ENCODE measurements at regions not wholly inside any gene's neighbourhood (a gene's known extent, or its start where the extent isn't known, plus 50 kb on each side); places are given as distances from the start of the nearest gene placed in this dataset.

DNA sequence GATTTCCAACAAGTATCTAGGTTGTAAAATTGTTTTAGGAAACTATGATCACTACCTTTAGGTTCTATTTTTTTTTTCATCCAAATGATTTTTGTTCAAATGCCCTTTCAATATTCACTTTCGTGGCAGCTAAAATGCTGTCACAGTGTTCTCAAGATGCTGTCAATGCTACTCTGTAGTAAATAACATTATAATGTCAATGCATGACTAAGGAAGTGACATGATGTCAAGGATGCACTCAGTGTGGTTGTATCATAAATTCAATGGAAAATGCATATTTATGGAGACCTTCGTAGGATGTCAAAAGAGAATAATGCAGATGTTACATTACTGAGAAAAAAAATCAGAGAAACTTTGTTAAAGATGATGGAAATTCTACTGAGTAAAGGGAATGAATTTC is 673.8 kb downstream of the ANKRD7 start:
- Mint-ChIP-seq H3K9me3 (ENCODE audit: insufficient read depth) (no peaks in the 10 kb centered on the region), H3K4me3 (no peak overlapping the region), H3K27ac (no peak overlapping the region), H3K4me1 (no peaks in the 10 kb centered on the region), H3K27me3 (no peaks in the 10 kb centered on the region)
- DNase-seq: no peak
- H3K36me3 ChIP-seq (replicated peaks in 1 of 2; ENCODE audit: control extremely low read depth in 1 of 2, control insufficient read depth in 1 of 2, extremely low read depth in 1 of 2, insufficient read depth in 2 of 2, low read length in 1 of 2): no peaks in the 10 kb centered on the region
- TF ChIP-seq, protein P1, sequence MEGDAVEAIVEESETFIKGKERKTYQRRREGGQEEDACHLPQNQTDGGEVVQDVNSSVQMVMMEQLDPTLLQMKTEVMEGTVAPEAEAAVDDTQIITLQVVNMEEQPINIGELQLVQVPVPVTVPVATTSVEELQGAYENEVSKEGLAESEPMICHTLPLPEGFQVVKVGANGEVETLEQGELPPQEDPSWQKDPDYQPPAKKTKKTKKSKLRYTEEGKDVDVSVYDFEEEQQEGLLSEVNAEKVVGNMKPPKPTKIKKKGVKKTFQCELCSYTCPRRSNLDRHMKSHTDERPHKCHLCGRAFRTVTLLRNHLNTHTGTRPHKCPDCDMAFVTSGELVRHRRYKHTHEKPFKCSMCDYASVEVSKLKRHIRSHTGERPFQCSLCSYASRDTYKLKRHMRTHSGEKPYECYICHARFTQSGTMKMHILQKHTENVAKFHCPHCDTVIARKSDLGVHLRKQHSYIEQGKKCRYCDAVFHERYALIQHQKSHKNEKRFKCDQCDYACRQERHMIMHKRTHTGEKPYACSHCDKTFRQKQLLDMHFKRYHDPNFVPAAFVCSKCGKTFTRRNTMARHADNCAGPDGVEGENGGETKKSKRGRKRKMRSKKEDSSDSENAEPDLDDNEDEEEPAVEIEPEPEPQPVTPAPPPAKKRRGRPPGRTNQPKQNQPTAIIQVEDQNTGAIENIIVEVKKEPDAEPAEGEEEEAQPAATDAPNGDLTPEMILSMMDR (IDR thresholded peaks at IDR 0.05): no peak
- TF ChIP-seq EZH2 (IDR thresholded peaks at IDR 0.05; ENCODE audit: borderline replicate concordance, insufficient read depth, low read depth, low read length, poor library complexity, severe bottlenecking): no peak
- POLR2A ChIA-PET: no interaction called here
- no peaks in the 10 kb centered on the region for H4K20me1 ChIP-seq (ENCODE audit: control insufficient read depth, insufficient read depth, low read length, poor library complexity, severe bottlenecking)
- no peaks in the 10 kb centered on the region for H3K27me3 ChIP-seq (replicated peaks in 1 of 4; ENCODE audit: control extremely low read depth in 1 of 4, control insufficient read depth in 3 of 4, insufficient read depth in 4 of 4, low read length in 3 of 4)
- H3K27ac ChIP-seq (ENCODE audit: low read length in 2 of 2): no peak overlapping the region
- intact Hi-C loops (cut with micrococcal nuclease): no loop called here
- CTCF ChIA-PET: no interaction called here
- H3K9ac ChIP-seq (ENCODE audit: low read length): no peak overlapping the region
- no peak for ATAC-seq (ENCODE audit: low read depth)
- no CpG with 5 or more reads among the region's 2 CpGs for WGBS (ENCODE audit: insufficient coverage)
- no peaks in the 10 kb centered on the region for H3K79me2 ChIP-seq (ENCODE audit: control insufficient read depth, insufficient read depth, low read length)
- H3K4me1 ChIP-seq (ENCODE audit: control insufficient read depth in 2 of 2, insufficient read depth in 2 of 2, low read length in 2 of 2): no peaks in the 10 kb centered on the region
- no peak overlapping the region for H3K4me3 ChIP-seq (ENCODE audit: control extremely low read depth in 1 of 5, extremely low read depth in 1 of 5, insufficient read depth in 1 of 5, low read depth in 2 of 5, low read length in 4 of 5)
- H2AFZ ChIP-seq (ENCODE audit: insufficient read depth, low read depth, low read length, poor library complexity, severe bottlenecking): no peak overlapping the region
- no peak overlapping the region for H3K4me2 ChIP-seq (replicated peaks; ENCODE audit: low read depth, low read length, poor library complexity, severe bottlenecking)
- H3K9me3 ChIP-seq (ENCODE audit: control extremely low read depth in 1 of 3, control insufficient read depth in 2 of 3, insufficient read depth in 1 of 3, low read length in 2 of 3): no peaks in the 10 kb centered on the region

DNA sequence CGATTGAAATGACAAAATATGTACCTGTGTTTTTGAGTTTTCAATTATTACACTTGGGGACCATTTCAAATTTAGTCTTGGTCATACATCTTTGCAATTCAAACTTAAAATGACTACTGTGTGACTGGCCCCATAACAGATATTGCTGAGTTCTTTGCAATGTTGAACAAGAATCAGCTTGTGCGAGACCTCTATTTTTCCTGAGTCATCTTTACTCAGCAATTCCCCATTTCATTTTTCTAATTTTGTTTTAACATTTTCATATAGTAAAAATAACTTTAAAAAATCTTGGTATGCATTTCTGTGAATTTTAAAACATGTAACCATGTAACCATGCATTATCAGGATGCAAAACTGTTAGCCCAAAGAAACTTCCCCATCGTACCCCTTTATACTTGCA is 678.1 kb downstream of the ANKRD7 start:
- Histone ChIP-seq H4K20me1 (ENCODE audit: control insufficient read depth, insufficient read depth, low read length, poor library complexity, severe bottlenecking) (no peaks in the 10 kb centered on the region), H3K27ac (ENCODE audit: low read length in 2 of 2) (no peak overlapping the region), H2AFZ (ENCODE audit: insufficient read depth, low read depth, low read length, poor library complexity, severe bottlenecking) (no peak overlapping the region), H3K27me3 (replicated peaks in 1 of 4; ENCODE audit: control extremely low read depth in 1 of 4, control insufficient read depth in 3 of 4, insufficient read depth in 4 of 4, low read length in 3 of 4) (no peaks in the 10 kb centered on the region), H3K36me3 (replicated peaks in 1 of 2; ENCODE audit: control extremely low read depth in 1 of 2, control insufficient read depth in 1 of 2, extremely low read depth in 1 of 2, insufficient read depth in 2 of 2, low read length in 1 of 2) (no peaks in the 10 kb centered on the region), H3K79me2 (ENCODE audit: control insufficient read depth, insufficient read depth, low read length) (no peaks in the 10 kb centered on the region), H3K4me2 (replicated peaks; ENCODE audit: low read depth, low read length, poor library complexity, severe bottlenecking) (no peak overlapping the region), H3K4me3 (ENCODE audit: control extremely low read depth in 1 of 5, extremely low read depth in 1 of 5, insufficient read depth in 1 of 5, low read depth in 2 of 5, low read length in 4 of 5) (no peak overlapping the region), H3K4me1 (ENCODE audit: control insufficient read depth in 2 of 2, insufficient read depth in 2 of 2, low read length in 2 of 2) (no peaks in the 10 kb centered on the region), H3K9ac (ENCODE audit: low read length) (no peak overlapping the region), H3K9me3 (ENCODE audit: control extremely low read depth in 1 of 3, control insufficient read depth in 2 of 3, insufficient read depth in 1 of 3, low read length in 2 of 3) (no peaks in the 10 kb centered on the region)
- intact Hi-C loops (cut with micrococcal nuclease): no loop called here
- no CpG with 5 or more reads among the region's 3 CpGs for WGBS (ENCODE audit: insufficient coverage)
- no peak overlapping the region for H3K27ac Mint-ChIP-seq
- TF ChIP-seq, protein P1 (IDR thresholded peaks at IDR 0.05): no peak
- TF ChIP-seq EZH2 (IDR thresholded peaks at IDR 0.05; ENCODE audit: borderline replicate concordance, insufficient read depth, low read depth, low read length, poor library complexity, severe bottlenecking): no peak
- DNase-seq: no peak
- no peaks in the 10 kb centered on the region for H3K9me3 Mint-ChIP-seq (ENCODE audit: insufficient read depth)
- H3K27me3 Mint-ChIP-seq: no peaks in the 10 kb centered on the region
- H3K4me1 Mint-ChIP-seq: no peaks in the 10 kb centered on the region
- no peak for ATAC-seq (ENCODE audit: low read depth)
- CTCF ChIA-PET: no interaction called here
- no peak overlapping the region for H3K4me3 Mint-ChIP-seq
- POLR2A ChIA-PET: no interaction called here
